ENCODE measurements at regions not wholly inside any gene's neighbourhood (a gene's known extent, or its start where the extent isn't known, plus 50 kb on each side); places are given as distances from the start of the nearest gene placed in this dataset.
"Not testable (repeated sequence)": the region's sequence is repeated elsewhere in the genome, so short reads cannot be mapped to it uniquely, and the experiment has no call there.

DNA sequence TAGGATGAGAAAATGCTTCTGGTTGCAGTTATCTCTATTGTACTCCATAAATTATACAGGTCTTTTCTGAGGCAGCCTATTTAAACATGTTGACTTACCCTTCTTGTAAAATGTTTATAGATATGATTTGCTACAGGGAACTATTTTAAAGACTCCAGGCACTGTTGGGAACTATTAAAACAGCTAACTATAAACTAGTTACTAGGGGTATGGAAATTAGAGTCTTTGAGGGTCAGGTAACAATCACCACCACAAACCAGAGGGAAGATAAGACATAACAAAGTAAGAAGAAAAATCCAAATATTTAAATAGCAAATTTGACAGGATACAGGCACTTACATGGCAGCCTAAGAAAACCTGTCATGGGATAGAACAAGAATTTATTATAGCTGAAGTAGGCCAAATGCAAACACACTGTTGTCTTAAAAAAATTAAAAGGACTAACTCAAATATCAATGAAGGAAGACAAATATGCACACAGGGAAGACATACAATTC, 251.0 kb upstream of the CWC22 start:
- no peak for DNase-seq

DNA sequence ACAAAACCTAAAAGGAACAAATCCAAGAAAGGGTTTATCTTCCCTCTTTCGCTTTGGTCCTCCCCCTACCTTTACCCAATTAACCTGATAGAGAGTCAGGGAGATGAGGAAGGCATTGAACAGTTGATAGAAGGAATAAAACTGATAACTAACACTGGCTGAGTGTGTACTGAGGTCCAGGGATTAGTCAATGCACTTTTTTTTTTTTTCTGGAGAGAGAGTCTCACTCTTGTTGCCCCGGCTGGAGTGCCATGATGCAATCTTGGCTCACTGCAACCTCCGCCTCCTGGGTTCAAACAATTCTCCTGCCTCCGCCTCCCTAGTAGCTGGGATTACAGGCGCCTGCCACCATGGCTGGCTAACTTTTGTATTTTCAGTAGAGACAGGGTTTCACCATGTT, 250.2 kb upstream of the CWC22 start:
- no peak for DNase-seq

DNA sequence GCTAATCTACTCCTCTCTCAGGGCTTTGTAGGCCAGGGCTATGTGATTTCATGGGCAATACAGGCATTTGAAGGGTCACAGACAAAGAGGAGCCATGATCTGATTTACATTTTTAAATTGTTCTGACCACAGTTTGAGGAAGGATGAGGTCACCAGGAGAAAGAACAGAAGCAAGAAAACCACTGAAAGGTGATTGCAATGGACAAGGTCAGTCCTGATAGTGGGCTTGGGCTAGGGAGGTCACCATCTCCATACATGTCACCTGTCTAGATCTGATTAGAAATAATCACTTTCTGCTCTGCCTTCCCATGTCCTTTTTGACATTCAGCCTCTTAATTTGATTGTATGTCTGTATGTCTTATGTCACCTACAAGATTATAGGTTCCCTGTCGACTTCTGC, 248.9 kb upstream of the CWC22 start:
- no peak for DNase-seq

DNA sequence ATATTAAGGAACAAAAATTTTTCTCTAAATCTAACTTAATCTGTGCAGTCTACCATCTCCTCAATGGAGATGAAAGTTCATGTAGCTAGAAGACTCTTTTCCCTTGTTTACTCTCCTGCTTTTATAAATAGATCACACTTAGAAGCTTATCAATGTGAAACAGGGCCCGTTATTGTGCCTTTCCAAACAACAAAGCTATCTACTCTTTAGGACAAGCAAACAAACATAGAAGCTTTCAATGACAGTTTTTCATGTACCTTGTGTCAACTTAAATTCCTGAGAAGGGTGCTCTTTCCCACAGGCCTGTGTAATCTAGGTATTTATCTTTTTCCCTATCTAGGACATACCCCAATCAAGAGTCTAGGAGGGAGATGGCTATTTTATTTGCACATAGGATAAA, 247.8 kb upstream of the CWC22 start:
- DNase-seq, result no peak

DNA sequence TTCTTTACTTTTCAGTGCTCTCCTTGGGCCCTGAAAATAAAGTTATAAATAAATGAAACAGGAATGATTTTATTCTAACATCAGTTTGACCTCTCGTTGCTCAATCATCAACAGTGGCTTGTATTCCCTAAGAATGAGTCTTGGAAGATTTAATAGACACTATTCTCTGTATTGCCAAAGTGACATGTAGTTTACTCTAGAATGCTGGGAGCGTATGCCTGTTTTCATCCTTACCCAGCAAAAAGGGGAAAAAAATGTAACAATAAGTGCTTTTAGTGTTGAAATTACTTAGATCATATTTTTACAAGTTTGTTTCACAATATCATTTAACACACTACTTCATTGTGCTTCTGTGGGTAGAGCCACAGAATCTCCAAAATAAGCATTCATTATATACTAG, 240.6 kb upstream of the CWC22 start:
- DNase-seq, result no peak

DNA sequence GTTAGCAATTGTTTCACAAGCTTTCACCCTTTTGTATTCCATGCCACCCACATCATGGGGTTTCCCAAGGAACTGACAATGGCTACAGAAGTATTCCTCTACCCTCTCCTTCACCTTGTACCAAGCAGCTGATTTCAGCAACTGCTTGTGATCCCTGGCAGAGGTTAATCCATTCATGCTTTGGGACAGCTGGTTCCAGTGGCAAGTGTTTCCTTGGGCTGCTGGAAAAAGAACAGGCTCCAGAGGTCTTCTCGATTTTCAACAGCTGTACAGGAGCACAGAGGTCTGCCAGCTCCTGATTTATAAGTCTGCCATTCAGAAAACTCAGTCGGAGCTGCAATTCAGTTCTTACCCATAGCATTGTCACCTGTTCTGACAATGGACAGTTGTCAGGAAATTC, 239.2 kb upstream of the CWC22 start:
- DNase-seq, result no peak

DNA sequence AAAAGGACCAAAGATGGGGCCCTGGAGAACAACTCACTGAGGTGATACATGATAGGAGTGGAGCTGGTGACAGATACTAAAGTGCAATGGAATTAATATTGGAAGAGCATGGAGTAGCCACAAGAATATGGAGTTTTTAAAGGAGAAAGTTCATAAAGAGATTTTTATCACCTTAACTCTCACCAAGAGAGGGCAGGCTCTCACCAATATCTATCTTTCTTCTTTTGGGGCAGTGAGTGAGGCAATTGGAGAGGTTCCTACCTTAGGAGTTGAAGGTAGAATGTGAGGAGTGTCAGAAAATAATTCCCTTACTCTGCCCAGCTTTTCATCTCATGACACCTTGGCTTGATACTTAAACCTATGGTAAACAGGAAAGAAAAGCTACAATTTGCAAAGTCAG, 233.7 kb upstream of the CWC22 start:
- DNase-seq, result no peak

DNA sequence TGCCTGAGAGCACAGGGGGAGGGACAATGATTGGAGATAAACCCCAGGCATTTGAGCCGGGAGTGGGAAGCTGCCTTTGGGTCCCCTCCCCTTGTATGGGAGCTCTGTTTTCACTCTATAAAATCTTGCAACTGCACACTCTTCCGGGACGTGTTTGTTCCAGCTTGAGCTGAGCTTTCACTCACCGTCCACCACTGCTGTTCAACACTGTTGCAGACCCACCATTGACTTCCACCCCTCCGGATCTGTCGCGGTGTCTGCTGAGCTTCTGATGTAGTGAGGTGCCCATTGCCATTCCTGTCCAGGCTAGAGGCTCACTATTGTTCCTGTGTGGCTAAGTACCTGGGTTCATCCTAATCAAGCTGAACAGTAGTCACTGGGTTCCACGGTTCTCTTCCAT, 231.6 kb upstream of the CWC22 start:
- no peak for DNase-seq

DNA sequence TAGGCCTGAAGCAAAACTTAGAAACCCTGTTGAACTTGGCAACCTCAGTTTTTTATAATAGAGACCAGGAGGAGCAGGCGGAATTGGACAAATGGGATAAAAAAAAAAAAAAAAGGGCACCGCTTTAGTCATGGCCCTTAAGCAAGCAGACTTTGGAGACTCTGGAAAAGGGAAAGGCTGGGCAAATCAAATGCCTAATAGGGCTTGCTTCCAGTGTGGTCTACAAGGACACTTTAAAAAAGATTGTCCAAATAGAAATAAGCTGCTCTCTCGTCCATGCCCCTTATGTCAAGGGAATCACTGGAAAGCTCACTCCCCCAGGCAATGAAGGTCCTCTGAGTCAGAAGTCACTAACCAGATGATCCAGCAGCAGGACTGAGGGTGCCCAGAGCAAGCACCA, 229.0 kb upstream of the CWC22 start:
- DNase-seq, result not testable (repeated sequence)

DNA sequence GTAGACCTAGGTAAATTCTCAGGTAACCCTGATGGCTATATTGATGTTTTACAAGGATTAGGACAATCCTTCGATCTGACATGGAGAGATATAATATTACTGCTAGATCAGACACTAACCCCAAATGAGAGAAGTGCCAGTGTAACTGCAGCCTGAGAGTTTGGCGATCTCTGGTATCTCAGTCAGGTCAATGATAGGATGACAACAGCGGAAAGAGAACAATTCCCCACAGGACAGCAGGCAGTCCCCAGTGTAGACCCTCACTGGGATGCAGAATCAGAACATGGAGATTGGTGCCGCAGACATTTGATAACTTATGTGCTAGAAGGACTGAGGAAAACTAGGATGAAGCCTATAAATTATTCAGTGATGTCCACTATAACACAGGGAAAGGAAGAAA, 228.4 kb upstream of the CWC22 start:
- not testable (repeated sequence) for DNase-seq

DNA sequence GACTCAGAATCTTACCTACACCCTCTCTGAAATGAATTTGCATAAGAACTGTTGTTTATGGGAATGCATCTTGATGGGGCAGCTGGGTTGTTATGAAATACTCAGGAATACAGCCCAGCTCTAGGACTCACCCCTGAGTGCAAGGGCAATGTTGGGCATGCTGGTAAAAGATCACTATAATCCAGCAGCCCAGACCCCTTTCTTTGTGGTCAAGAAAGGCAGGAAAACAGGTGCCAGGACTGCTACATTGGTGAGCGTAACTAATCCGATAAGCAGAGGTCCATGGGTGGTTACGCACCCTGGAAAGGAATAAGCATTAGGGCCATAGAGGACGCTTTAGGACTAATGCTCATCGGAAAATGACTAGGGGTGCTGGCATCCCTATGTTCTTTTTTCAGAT, 227.9 kb upstream of the CWC22 start:
- DNase-seq, result not testable (repeated sequence)

DNA sequence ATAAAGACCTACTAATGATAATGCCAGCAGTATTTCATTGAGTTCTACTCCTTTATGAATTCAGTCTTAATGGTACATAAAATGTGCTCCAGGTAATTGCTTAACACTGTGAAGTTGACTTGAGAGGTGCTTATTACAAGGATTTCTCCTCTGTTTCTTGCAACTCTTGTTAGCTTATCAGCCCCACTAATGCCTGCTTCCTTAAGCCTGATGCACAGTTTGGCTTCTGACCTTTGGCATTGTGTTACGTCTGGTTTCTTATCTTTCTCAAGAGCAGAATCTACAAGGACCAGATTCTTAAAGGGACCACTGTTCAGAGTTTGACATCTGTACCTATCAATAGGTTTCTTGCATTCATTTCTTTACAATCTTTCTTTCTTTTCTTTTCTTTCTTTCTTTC, 223.9 kb upstream of the CWC22 start:
- DNase-seq, result no peak

DNA sequence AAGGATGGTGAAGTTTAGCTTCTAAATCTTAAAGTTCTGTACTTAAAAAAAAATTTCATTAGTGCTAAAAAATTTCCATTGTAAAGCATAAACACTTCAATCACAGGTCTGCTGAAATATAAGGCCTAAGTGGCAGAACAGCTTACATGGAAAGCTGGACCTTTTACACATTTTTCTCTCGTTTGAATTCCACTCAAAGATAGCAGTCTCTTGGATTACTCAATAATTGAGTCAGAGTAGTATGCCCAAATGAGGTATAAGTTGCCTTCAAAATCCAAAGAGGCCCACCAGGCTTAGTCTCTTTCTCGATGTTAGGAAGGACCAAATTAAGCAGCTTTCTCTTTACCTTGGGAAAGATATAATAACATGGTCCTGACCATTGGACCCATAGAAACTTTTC, 220.4 kb upstream of the CWC22 start:
- no peak for DNase-seq

DNA sequence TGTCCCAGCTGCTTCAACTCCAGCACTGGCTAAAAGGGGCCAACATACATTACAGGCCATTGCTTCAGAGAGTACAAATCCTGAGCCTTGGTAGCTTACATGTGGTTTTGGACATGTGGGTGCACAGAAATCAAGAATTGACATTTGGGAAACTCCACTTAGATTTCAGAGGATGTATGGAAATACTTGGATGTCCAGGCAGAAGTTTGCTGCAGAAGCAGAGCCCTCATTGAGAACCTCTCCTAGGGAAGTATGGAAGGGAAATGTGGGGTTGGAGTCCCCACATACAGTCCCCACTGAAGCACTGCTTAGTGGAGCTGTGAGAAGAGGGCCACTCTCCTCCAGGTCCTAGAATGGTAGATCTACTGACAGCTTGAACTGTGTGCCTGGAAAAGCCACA, 218.0 kb upstream of the CWC22 start:
- DNase-seq, result no peak

DNA sequence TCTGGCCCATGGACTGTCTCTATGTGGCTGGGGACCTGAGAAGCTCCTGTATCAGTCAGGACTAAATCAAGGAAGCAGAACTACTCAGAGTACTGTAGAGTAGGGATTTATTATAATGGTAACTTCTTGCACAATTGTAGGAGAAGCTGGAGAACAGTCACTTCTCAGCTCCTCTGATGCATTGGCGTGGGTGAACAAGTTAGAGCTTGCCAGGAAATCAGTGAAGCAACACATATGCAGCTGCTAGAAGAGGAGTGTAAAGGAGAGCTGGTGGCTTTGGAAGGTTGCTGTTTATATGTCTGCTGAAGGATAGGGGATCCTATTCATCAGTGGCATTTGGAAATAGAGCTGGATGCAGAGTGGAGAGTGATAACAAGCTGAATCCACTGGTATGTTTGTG, 215.5 kb upstream of the CWC22 start:
- no peak for DNase-seq

DNA sequence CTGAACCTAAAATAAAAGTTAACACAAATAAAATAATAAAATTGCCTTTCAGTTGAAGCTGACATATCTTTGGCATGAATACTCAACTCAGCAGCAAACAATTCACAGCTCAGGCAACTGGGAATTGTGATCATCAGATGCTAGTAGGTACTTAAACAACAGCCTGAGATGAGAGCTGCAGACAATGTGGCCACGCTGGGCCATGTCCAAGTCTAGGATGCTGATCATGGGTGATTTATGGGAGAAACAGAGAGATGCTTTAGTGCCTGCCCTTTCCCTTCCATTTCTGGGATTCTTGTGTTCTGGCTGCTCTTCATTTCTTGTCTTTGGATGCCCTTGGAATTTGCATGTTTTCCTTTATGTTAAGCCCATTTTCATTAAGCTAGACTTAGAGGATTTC, 212.4 kb upstream of the CWC22 start:
- no peak for DNase-seq

DNA sequence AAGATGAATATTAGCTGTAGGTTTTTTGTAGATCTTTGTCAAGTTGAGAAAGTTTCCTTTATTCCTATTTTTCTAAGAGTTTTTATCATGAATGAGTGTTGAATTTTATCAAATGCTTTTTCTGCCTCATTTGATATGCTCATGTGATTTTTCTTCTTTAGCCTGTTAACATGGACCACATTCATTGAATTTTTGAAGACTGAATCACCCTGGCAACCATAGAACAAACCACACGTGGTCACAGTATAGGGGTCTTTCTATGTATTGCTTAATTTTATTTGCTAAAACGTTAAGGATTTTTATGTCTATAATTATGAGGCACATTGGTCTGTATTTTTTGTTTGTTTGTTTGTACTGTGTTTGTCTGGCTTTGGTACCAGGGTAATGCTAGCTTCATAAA, 201.7 kb upstream of the CWC22 start:
- DNase-seq, result no peak

DNA sequence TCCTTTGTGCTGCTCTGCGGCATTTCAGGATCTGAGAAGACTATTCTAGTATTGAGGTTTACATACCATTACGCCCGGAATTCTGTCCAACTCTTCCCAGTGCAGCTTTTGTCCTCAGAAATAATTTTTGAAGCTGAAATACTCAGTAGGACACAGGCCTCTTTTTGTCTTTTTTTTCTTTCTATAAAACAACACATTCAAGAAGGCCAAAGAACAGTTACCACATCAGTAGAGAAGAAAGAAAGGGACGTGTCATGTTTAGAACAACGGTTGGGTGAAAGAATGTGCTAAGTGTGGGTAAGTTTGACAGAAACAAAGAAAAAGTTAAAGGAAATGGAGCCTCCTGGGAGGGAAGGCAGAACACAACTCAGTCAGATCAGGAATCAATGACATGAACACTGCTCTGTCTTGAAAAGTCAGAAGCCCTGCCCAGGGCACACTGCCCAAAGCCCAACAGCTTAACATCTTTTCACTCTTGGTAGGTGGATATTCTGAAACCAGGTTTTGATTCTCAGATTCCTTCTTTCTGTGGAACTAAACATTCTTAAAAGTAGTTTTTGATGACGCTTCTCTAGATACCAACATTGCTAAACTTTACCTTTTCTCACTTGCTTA, 198.6 kb upstream of the CWC22 start:
- no peak for DNase-seq

DNA sequence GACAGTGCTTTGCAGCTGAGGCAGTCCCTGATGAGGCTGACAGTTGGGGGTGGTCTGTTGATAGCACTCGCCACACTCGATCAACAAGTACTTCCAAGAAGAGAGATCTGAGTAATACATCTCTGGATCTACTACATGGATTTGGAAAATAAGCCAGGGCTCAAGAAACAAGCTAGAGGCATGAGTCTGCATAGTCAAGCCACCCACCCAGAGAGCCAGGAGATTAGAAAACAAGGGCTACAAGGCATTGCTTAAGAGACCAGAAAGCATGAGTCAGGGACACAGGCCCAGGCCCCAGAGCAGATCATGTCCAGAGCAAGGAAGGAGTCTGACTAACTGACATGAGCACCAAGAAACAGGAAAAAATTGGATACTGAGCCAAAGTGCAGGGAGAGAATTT, 196.9 kb upstream of the CWC22 start:
- DNase-seq, result no peak

DNA sequence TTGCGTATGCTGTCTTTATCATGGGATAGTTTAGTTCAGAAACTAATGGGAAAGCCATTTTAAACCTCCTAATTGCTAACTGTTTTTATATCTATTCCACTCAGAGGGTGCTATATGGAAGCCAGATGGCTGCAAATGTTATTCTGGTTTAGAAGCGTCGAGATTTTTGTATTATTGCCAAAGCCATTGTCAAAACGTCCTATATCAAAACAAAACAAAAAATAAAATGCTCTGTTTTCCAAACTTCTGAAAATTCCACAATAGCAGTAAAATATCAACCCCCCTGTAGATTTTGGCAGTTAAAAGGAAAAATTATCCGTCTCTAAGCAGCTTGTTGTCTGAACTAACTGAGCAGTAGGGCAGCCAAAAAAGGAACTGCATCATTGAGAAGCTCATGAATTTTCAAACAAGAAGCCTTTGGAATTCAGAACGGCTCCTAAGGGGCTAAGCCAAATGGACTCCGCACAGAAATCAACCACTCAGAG, 195.4 kb upstream of the CWC22 start:
- no peak for DNase-seq

DNA sequence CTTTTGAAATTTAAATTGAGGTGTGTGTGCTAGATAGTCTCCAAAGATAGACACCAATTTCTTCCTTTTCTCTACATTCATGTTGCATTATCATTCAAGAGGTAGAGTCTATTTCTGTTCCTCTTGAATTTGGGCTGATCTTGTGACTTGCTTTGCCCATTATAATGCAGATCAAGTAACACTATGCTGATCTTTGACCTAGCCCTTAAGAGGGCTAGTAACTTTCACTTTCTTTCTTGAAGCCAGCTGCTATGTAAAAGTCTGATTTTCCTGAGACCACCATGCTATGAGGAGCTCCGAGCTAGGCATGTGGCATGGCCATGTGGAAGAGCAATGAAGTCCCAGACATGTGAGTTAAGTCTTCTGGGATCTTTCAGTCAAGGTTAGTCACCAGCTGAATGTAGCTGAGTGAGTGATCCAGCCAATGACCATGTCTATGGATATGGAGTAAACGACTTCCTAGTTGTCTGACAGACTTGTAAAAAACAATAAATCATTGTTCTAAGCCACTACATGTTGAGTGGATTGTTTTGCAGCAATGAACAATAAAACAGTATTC, 189.4 kb upstream of the CWC22 start:
- no peak for DNase-seq

DNA sequence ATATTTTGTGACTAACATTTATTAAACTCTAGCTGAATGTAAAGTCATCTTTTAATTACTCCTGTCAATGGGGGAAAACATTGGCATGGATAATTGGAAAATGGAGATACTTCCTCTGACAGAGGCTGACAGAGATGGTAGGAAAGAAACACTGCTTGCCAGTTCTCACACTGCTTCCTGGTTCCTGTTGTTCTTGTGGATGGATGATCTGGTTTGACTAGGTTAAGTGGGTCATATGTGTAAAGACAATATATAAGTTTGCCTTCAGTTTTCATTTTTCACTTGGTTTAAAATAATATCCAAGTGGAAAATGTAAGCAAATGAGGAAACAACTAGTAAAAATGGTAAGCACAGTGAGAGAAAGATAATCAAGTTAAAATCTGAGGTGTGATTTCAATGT, 188.8 kb upstream of the CWC22 start:
- DNase-seq, result no peak

DNA sequence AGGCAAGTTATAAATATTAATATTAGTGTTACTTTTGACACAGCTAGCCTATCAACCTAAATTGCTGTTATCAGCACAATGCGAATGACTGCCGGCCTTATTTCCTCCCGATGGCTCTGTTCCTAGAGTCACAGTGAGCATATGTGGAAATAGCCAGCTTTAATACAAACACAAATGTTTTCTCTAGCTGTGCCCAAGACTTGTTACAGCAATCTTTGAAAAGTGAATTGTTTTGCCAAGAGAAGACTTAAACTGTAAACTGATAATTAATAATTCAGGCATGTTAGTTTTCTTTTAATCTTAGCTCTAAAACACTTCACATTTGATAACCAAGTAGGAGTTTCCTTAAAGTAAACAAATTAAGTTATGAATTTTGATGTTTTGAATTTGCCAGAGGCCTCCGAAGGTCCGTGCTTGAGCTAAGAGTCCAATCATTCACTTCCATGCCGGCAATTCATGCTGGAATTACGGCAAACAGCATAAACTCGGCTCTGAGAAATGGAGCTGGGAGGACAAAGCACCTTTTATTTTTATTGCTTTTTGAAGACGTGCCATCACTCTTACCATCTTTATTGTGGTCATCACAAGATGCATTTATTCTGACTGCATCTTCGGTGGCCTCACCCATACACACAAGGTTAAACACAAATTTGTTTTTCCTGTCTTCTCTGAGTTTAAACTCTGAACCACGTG, 184.5 kb upstream of the CWC22 start:
- no peak for DNase-seq

DNA sequence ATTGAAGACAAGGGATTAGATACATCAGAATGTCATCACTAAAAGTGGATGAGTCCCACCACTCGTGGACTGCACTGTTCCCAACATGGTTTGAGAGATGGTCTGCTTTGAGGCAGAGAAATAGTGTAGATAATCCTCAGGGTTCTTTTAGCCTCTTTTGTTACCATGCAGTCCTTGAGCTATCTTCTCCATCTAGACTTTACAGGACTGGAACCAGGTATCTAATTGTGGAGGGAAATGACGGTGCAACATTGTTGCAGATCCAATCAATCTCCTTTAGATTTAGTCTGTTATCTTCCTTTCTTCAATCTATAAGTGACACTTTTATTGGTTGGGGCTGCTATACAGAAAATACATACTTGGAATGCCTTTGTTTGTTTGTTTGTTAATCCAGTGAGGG, 183.8 kb upstream of the CWC22 start:
- no peak for DNase-seq

DNA sequence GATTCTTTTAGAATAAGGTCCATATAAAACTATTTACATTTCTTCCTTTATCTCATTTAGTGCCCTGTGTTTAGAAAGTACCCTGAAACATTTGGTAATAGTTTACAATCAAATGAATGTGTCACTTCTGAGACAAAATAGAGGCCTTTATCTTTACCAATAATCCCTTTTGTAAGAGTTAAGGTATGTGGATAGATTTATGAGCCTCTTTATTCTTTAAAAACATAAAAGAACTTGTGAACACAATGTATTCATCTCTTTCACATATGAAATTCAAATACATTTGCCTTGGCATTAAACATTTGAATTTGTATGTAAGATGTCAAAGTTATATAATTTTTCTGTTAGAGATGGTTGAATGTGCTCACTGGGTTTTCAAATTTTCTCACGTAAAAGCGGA, 180.5 kb upstream of the CWC22 start:
- DNase-seq, result no peak

Measured in activated naive CD4-positive, alpha-beta T cell treated with Interleukin-2 at 50 U/mL for 16 hours (primary cell).